Gastroesophageal sphincter (tissue), 3 donors: ENCODE measurements at regions not wholly inside any gene's neighbourhood (a gene's known extent, or its start where the extent isn't known, plus 50 kb on each side); places are given as distances from the start of the nearest gene placed in this dataset.

ENCODE experiments used
- EP300 ChIP-seq: sonication (generic); formaldehyde crosslinking; IDR thresholded peaks from one replicate; pipeline ENCODE4 v1.6.1; 2017; ENCODE audit warnings: antibody characterized with exemption, mild to moderate bottlenecking
- POLR2A ChIP-seq, 2 donors: fragments of 450-650 bp; IDR thresholded peaks; one replicate each; pipeline ENCODE4 v1.6.1; 2017; ENCODE audit warnings: antibody characterized with exemption in 2 of 2, mild to moderate bottlenecking in 2 of 2, moderate library complexity in 1 of 2
- POLR2AphosphoS5 ChIP-seq: sonication (generic); formaldehyde crosslinking; IDR thresholded peaks from one replicate; pipeline ENCODE4 v1.6.1; 2017; ENCODE audit warnings: antibody characterized with exemption
- TF ChIP-seq, protein P1 (sequence below), 4 experiments: fragments of 200-600 bp in 2 of 4; fragments of 450-650 bp in 2 of 4; sonication (generic) in 1 of 4; IDR thresholded peaks; one replicate each; pipeline ENCODE4 v1.5.1; 2017 to 2019; ENCODE audit warnings: antibody characterized with exemption in 4 of 4, mild to moderate bottlenecking in 2 of 4, moderate library complexity in 2 of 4

DNA sequence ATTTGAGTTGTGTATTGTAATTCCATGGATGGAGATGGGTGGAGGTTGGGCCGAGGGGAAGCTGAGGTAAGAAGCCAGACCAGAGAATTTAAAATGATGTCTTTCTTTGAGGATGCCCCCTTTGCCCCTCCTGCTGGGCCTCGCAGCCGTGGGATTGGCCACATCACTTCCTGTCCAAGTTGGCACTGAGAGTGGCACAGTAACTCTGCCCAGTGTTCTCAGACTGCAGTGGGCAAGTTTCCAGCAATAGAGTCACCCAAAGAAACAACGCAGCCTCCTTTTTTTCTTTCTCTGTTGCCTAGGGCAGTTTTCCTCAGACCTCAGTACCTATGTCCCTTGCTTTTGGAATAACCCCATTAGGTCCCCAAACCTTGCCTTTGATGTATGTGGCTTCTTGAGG, 306.6 kb upstream of the DMRT1 start:
- TF ChIP-seq POLR2A (IDR thresholded peaks at IDR 0.05) (no peak), EP300 (no peak), POLR2AphosphoS5 (no peak)
- TF ChIP-seq, protein P1, sequence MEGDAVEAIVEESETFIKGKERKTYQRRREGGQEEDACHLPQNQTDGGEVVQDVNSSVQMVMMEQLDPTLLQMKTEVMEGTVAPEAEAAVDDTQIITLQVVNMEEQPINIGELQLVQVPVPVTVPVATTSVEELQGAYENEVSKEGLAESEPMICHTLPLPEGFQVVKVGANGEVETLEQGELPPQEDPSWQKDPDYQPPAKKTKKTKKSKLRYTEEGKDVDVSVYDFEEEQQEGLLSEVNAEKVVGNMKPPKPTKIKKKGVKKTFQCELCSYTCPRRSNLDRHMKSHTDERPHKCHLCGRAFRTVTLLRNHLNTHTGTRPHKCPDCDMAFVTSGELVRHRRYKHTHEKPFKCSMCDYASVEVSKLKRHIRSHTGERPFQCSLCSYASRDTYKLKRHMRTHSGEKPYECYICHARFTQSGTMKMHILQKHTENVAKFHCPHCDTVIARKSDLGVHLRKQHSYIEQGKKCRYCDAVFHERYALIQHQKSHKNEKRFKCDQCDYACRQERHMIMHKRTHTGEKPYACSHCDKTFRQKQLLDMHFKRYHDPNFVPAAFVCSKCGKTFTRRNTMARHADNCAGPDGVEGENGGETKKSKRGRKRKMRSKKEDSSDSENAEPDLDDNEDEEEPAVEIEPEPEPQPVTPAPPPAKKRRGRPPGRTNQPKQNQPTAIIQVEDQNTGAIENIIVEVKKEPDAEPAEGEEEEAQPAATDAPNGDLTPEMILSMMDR (IDR thresholded peaks at IDR 0.05), result no peak
